Type B pancreatic cell (in vitro differentiated cells): ENCODE measurements at regions not wholly inside any gene's neighbourhood (a gene's known extent, or its start where the extent isn't known, plus 50 kb on each side); places are given as distances from the start of the nearest gene placed in this dataset.

Experiments
- DNase-seq: peaks from one replicate; pipeline ENCODE4 v3.0.0; 2021; ENCODE audit warnings: mixed read lengths; ENCODE audit not compliant: unreplicated experiment; ENCODE audit errors: extremely low spot score
- H3K27ac Mint-ChIP-seq: 2 replicates; pipeline ENCODE4 v1.8.0; 2021; ENCODE audit warnings: mild to moderate bottlenecking, mixed read lengths
- H3K27me3 Mint-ChIP-seq: 2 replicates; pipeline ENCODE4 v1.8.0; 2021; ENCODE audit warnings: mixed read lengths
- H3K36me3 Mint-ChIP-seq: 2 replicates; pipeline ENCODE4 v1.8.0; 2021; ENCODE audit warnings: mixed read lengths
- H3K4me1 Mint-ChIP-seq: one replicate; pipeline ENCODE4 v1.8.0; 2021; ENCODE audit warnings: mixed read lengths; ENCODE audit not compliant: unreplicated experiment
- H3K4me3 Mint-ChIP-seq: 2 replicates; pipeline ENCODE4 v1.8.0; 2021; ENCODE audit warnings: mild to moderate bottlenecking, mixed read lengths
- H3K9me3 Mint-ChIP-seq: 2 replicates; pipeline ENCODE4 v1.8.0; 2021; ENCODE audit warnings: mixed read lengths
- CTCF ChIP-seq: fragments of 200-600 bp; sonication (generic); conservative IDR thresholded peaks from 2 replicates; pipeline ENCODE4 v1.5.0; 2021; ENCODE audit warnings: antibody characterized with exemption, mild to moderate bottlenecking

DNA sequence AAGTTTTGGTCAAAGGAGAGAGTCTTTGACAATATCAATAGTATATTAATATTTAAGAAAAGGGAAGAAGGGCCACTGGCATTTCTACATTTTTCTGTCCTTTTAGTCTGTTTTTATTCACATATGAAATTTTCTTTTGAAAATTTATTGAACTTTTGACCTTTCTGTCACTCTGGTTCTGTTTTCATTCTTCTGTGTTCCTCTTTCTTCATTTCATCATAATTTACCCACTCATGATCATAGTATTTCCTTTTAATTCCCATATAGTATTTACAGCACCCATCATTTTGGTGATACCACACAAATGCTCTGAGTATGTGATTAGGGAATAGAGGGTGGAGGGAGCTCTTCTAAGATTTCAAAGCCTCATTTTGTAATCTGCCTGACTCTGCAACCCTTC is 142.8 kb downstream of the GJA1 start:
- Mint-ChIP-seq H3K4me1 (no peaks in the 10 kb centered on the region), H3K27ac (no peak overlapping the region), H3K9me3 (no peaks in the 10 kb centered on the region), H3K4me3 (no peak overlapping the region), H3K27me3 (no peaks in the 10 kb centered on the region), H3K36me3 (no peaks in the 10 kb centered on the region)
- TF ChIP-seq CTCF: no peak
- DNase-seq: no peak

GRCh38 chr6:121579478-121579877 is 144.0 kb downstream of the GJA1 start:
- DNase-seq: no peak
- no peak overlapping the region for H3K27ac Mint-ChIP-seq
- no peak for TF ChIP-seq CTCF
- H3K9me3 Mint-ChIP-seq: no peaks in the 10 kb centered on the region
- H3K36me3 Mint-ChIP-seq: no peaks in the 10 kb centered on the region
- no peaks in the 10 kb centered on the region for H3K4me1 Mint-ChIP-seq
- H3K4me3 Mint-ChIP-seq: no peak overlapping the region
- H3K27me3 Mint-ChIP-seq: no peaks in the 10 kb centered on the region

DNA sequence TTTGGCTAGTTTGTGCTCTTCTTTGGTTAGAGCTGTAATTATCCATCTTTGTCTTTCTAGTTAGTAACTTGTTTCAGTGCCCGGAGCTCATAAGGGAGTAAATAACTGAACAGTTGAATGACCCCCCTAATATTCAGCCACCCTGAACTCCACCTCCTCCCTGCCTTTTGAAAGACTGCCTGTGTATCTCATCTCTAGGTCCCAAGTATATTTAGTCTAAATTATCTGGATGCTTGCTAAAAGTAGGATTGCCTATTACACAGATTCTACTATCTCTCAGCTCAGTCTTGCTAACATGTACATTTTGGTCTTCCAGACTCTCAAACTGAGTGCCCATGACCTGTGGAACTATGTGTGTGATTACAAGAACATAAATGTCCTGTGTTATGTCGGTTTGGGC is 145.9 kb downstream of the GJA1 start:
- Mint-ChIP-seq H3K27ac (no peak overlapping the region), H3K27me3 (no peaks in the 10 kb centered on the region), H3K4me3 (no peak overlapping the region), H3K4me1 (peaks cover 4% of the 10 kb centered on the region), H3K36me3 (no peaks in the 10 kb centered on the region), H3K9me3 (no peaks in the 10 kb centered on the region)
- TF ChIP-seq CTCF: no peak
- no peak for DNase-seq

DNA sequence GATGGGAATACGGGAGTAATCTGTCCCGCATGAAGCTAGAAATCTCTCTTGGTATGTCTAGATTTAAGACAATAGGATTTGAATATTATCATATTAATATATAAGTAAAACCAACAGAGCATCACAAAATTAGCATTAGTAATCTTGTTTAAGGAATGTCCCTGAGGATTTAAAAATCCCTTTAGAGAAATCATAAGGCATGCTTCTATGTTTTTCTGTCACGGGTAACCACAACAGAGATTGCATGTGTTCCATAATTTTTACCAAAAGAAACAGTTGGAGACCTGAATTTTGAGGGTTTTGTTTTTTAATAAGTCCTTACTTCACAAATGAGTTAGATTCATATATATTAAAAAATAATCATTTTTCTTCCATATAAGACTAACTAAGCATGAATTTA is 146.8 kb downstream of the GJA1 start:
- DNase-seq: no peak
- TF ChIP-seq CTCF: no peak
- no peak overlapping the region for H3K4me3 Mint-ChIP-seq
- H3K4me1 Mint-ChIP-seq: peaks cover 4% of the 10 kb centered on the region
- H3K9me3 Mint-ChIP-seq: no peaks in the 10 kb centered on the region
- no peaks in the 10 kb centered on the region for H3K27me3 Mint-ChIP-seq
- no peaks in the 10 kb centered on the region for H3K36me3 Mint-ChIP-seq
- no peak overlapping the region for H3K27ac Mint-ChIP-seq

DNA sequence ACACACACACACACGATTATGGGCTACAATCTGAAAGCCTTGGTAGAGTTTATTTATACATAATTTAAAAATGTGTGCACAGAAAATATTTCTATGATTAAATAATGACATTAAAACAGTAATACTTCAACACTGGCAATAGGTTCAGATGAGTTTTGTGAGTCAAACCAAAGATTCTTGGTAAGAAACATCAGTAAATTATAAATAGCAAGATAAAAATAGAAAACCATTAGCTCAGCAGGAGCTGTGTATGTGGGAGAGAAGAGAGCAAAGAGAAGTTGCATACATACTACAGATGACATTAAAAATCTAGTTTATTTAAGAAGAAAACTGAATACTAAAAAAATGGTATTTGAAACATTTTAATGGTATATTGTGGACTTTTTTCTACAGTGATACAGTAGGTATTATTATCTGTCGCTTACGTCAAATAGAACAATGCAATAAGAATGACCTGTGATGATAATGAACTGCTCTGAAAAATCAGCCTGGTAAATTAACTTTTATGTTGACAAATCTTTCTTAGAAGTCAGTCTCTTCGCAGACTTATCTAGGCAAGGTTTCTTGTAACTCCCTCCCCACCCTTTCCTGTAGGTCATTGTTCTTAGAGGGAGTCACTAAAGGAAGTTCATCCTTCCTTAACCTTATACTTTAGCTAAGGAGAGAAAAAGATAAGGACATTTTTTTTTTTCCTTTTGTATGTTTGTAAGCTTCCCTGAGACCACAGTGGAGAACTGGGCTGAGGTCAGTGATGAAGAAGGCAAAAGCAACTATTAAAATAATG is 149.3 kb downstream of the GJA1 start:
- H3K9me3 Mint-ChIP-seq: no peaks in the 10 kb centered on the region
- DNase-seq: no peak
- no peak overlapping the region for H3K4me3 Mint-ChIP-seq
- no peak overlapping the region for H3K27ac Mint-ChIP-seq
- no peak for TF ChIP-seq CTCF
- H3K27me3 Mint-ChIP-seq: no peaks in the 10 kb centered on the region
- H3K4me1 Mint-ChIP-seq: peaks cover 4% of the 10 kb centered on the region
- no peaks in the 10 kb centered on the region for H3K36me3 Mint-ChIP-seq
